Gastroesophageal sphincter (tissue), 4 donors: ENCODE measurements at regions not wholly inside any gene's neighbourhood (a gene's known extent, or its start where the extent isn't known, plus 50 kb on each side); places are given as distances from the start of the nearest gene placed in this dataset.

Source experiments
- ATAC-seq: fragments of 150-250 bp; one replicate; pipeline ENCODE4 v1.9.1; 2016; ENCODE audit warnings: mild to moderate bottlenecking, moderate library complexity
- H3K27ac ChIP-seq, 4 donors: fragments of 200-600 bp; sonication (generic) in 3 of 4; 1 replicate in 3 of 4; 2 replicates in 1 of 4; pipeline ENCODE4 v1.5.1; 2016 to 2019
- H3K27me3 ChIP-seq: fragments of 200-600 bp; sonication (generic); one replicate; pipeline ENCODE4 v1.5.1; 2019
- H3K36me3 ChIP-seq, 2 donors: fragments of 200-600 bp; sonication (generic); one replicate each; pipeline ENCODE4 v1.5.1; 2019; ENCODE audit warnings: control low read depth in 1 of 2
- H3K4me1 ChIP-seq, 3 donors: fragments of 200-600 bp; sonication (generic); 1 replicate in 2 of 3; 2 replicates in 1 of 3; pipeline ENCODE4 v1.5.1; 2016 to 2019; ENCODE audit warnings: control low read depth in 2 of 3
- H3K4me3 ChIP-seq, 2 donors: fragments of 200-600 bp; sonication (generic); one replicate each; pipeline ENCODE4 v1.5.1; 2019; ENCODE audit warnings: mild to moderate bottlenecking in 1 of 2, moderate library complexity in 1 of 2
- H3K9me3 ChIP-seq, 3 donors: fragments of 200-600 bp; sonication (generic); one replicate each; pipeline ENCODE4 v1.5.1; 2017 to 2019; ENCODE audit warnings: control low read depth in 2 of 3
- CTCF ChIP-seq, 4 experiments: fragments of 200-600 bp in 2 of 4; fragments of 450-650 bp in 2 of 4; sonication (generic) in 1 of 4; IDR thresholded peaks; one replicate each; pipeline ENCODE4 v1.5.1; 2017 to 2019; ENCODE audit warnings: antibody characterized with exemption in 4 of 4, mild to moderate bottlenecking in 2 of 4, moderate library complexity in 2 of 4
- EP300 ChIP-seq: sonication (generic); formaldehyde crosslinking; IDR thresholded peaks from one replicate; pipeline ENCODE4 v1.6.1; 2017; ENCODE audit warnings: antibody characterized with exemption, mild to moderate bottlenecking
- POLR2A ChIP-seq, 2 donors: fragments of 450-650 bp; IDR thresholded peaks; one replicate each; pipeline ENCODE4 v1.6.1; 2017; ENCODE audit warnings: antibody characterized with exemption in 2 of 2, mild to moderate bottlenecking in 2 of 2, moderate library complexity in 1 of 2
- POLR2AphosphoS5 ChIP-seq: sonication (generic); formaldehyde crosslinking; IDR thresholded peaks from one replicate; pipeline ENCODE4 v1.6.1; 2017; ENCODE audit warnings: antibody characterized with exemption
- WGBS, 2 donors: methylation state at CpG; one replicate each; pipeline ENCODE4 v1.1.5; 2018; ENCODE audit warnings: low coverage in 1 of 2; 5-methylcytosine and 5-hydroxymethylcytosine counted together

DNA sequence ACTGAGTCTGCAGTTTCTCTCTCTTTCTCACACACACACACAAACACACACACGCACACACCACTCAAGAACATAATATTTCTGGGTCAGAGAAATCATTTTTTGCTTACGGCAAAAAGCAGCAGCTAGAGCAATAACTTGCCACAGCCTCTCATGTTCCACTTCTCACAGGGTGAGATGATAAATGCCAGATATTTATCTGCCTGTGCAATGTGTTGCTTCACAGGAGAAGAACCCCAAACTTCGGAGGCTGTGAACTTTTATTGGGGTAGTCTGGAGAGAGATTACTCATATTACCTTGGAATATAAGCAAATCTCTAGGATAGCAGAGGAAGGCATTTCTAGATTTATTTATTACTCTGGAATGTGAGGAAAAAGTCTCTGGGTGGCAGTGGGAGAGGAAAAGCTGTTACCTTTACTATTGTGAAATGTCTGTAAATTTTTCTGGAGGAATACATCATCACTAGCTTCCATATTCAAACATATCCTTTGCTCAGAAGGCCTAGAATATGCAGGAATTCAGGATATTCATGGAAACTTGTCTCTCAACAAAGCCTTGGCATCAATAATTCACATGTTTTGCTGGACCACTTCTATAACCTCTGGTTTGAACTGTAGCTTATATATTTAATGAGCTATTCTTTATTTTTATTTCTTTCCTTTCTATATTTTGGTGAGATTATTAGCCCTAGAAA lies 369.2 kb downstream of the NSUN3 start:
- H3K4me1 ChIP-seq: no peaks in the 10 kb centered on the region
- H3K27ac ChIP-seq: no peak overlapping the region
- no peak for ATAC-seq
- 38 to 63% methylated on average over 3 of the region's 3 CpGs for WGBS, 2 donors
- no peak overlapping the region for H3K4me3 ChIP-seq
- TF ChIP-seq POLR2AphosphoS5 (no peak), POLR2A (IDR thresholded peaks at IDR 0.05) (no peak), EP300 (no peak), CTCF (IDR thresholded peaks at IDR 0.05) (no peak)
- no peaks in the 10 kb centered on the region for H3K36me3 ChIP-seq
- H3K9me3 ChIP-seq: no peaks in the 10 kb centered on the region
- H3K27me3 ChIP-seq: no peaks in the 10 kb centered on the region

GRCh38 chr3:94433811-94434210 lies 370.9 kb downstream of the NSUN3 start:
- H3K4me3 ChIP-seq: no peak overlapping the region
- TF ChIP-seq POLR2AphosphoS5 (no peak), EP300 (no peak), POLR2A (IDR thresholded peaks at IDR 0.05) (no peak), CTCF (IDR thresholded peaks at IDR 0.05) (no peak)
- H3K9me3 ChIP-seq: no peaks in the 10 kb centered on the region
- no peaks in the 10 kb centered on the region for H3K27me3 ChIP-seq
- no peak overlapping the region for H3K27ac ChIP-seq
- no peak for ATAC-seq
- H3K4me1 ChIP-seq: no peaks in the 10 kb centered on the region
- no peaks in the 10 kb centered on the region for H3K36me3 ChIP-seq

DNA sequence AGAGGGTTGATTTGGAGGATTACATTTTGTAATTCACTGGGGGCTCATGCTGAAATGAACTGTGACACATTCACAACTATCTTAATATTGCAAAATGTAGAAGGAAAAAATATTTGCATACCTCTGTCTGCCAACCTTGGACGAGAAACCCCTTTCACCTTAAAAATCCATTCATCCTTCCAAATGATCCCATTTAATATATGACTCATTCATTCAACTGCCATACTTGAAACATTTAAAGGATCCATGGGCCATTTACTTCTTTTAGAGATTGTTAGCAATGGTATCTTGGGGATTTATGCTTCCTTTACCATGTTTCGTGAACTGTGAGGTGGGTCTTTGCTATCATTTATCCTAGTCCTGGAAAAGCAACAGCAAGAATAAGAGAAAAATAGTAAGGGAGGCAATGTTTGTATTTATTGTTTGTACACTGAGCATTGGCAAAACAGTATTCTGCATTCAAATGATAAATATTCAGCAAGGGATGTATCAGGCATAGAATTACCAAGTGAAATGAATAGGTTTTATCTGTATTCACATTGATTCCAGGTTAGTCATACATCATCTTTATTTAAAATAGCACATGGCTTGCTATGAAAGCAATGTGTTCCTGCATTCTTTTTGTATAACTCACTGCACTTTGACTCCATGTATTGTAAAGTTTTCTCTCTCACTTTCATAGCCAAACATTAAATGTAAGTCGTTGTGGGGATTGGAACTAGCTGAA lies 378.1 kb downstream of the NSUN3 start:
- ATAC-seq: no peak
- H3K9me3 ChIP-seq: no peaks in the 10 kb centered on the region

DNA sequence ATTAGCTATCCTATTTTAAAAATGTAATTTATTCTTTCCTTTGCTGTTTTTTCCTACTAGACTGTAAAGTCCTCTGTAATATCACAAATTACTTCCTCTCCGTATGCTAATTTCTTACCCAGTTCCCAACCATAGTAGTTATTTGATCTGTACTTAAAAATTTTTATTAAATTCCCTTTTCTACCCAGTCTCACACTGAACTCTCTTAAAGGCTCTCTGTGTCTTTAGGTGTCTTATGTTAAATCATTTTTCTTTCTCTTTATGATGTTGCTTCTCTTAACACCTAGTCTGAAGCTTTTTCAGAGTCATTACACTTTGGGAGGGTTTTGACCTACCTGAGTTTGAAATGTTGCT lies 378.6 kb downstream of the NSUN3 start:
- H3K36me3 ChIP-seq: no peaks in the 10 kb centered on the region
- peak overlapping the region in 2 of 4 donors; percentile 18 to 56 for H3K27ac ChIP-seq
- TF ChIP-seq POLR2A (IDR thresholded peaks at IDR 0.05): no peak
- TF ChIP-seq POLR2AphosphoS5: no peak
- TF ChIP-seq CTCF (IDR thresholded peaks at IDR 0.05): no peak
- TF ChIP-seq EP300: no peak
- H3K27me3 ChIP-seq: no peaks in the 10 kb centered on the region
- H3K4me1 ChIP-seq: peaks cover 0 to 8% (median 4%) of the 10 kb centered on the region in 3 donors
- H3K4me3 ChIP-seq: no peak overlapping the region
- 45 to 57% methylated on average over 1 of the region's 1 CpG for WGBS, 2 donors
- no peak for ATAC-seq
- no peaks in the 10 kb centered on the region for H3K9me3 ChIP-seq

More for the DNA sequence above, 378.1 kb downstream of the NSUN3 start:
- Histone ChIP-seq H3K36me3 (no peaks in the 10 kb centered on the region), H3K4me3 (no peak overlapping the region), H3K4me1 (peaks cover 0 to 8% (median 4%) of the 10 kb centered on the region in 3 donors), H3K27me3 (no peaks in the 10 kb centered on the region), H3K27ac (peak overlapping the region in 2 of 4 donors; percentile 34 to 56)
- no peak for TF ChIP-seq POLR2A (IDR thresholded peaks at IDR 0.05)
- no peak for TF ChIP-seq CTCF (IDR thresholded peaks at IDR 0.05)
- TF ChIP-seq EP300: no peak
- no peak for TF ChIP-seq POLR2AphosphoS5
- WGBS, 2 donors: 4 to 38% methylated on average over 2 to 3 of the region's 3 CpGs

GRCh38 chr3:94453864-94454263 lies 391.0 kb downstream of the NSUN3 start:
- H3K27ac ChIP-seq: no peak overlapping the region
- H3K36me3 ChIP-seq: no peaks in the 10 kb centered on the region
- ATAC-seq: no peak
- H3K4me3 ChIP-seq: no peak overlapping the region
- TF ChIP-seq EP300: no peak
- no peak for TF ChIP-seq POLR2AphosphoS5
- TF ChIP-seq POLR2A (IDR thresholded peaks at IDR 0.05): no peak
- no peak for TF ChIP-seq CTCF (IDR thresholded peaks at IDR 0.05)
- peaks cover 0 to 25% (median 4%) of the 10 kb centered on the region in 3 donors for H3K4me1 ChIP-seq
- WGBS, 2 donors: 80% methylated on average over 1 of the region's 1 CpG; no CpG with 5 or more reads in 1 of the 2 donors
- no peaks in the 10 kb centered on the region for H3K27me3 ChIP-seq
- H3K9me3 ChIP-seq: no peaks in the 10 kb centered on the region
